Activated B cell treated with CpG ODN at 0.5 μM for 24 hours (primary cell): ENCODE measurements at regions not wholly inside any gene's neighbourhood (a gene's known extent, or its start where the extent isn't known, plus 50 kb on each side); places are given as distances from the start of the nearest gene placed in this dataset.

Experiments used
- ATAC-seq: fragments of 200-7000 bp; cut with Tn5 transposase; one replicate; pipeline ENCODE4 v1.10.0; 2021; ENCODE audit warnings: low read depth, mild to moderate bottlenecking, moderate library complexity
- CTCF ChIA-PET: fragments of 350-600 bp; sonication (Branson Sonifier 250); formaldehyde crosslinking; loops from one replicate; lab custom pipeline; 2021; ENCODE audit warnings: antibody characterized with exemption; lab: Charles Lee
- POLR2A ChIA-PET: fragments of 350-600 bp; sonication (Branson Sonifier 250); formaldehyde crosslinking; loops from one replicate; lab custom pipeline; 2021; ENCODE audit warnings: antibody characterized with exemption; lab: Charles Lee
- DNase-seq: peaks from one replicate; pipeline ENCODE4 v3.0.0; 2022
- H3K27ac Mint-ChIP-seq: one replicate; pipeline ENCODE4 v1.8.0; 2020; ENCODE audit warnings: mixed read lengths
- H3K27me3 Mint-ChIP-seq: one replicate; pipeline ENCODE4 v1.8.0; 2021; ENCODE audit warnings: mixed read lengths
- H3K36me3 Mint-ChIP-seq: one replicate; pipeline ENCODE4 v1.8.0; 2021; ENCODE audit warnings: low read depth, mixed read lengths
- H3K4me1 Mint-ChIP-seq: one replicate; pipeline ENCODE4 v1.8.0; 2021; ENCODE audit warnings: mixed read lengths
- H3K4me3 Mint-ChIP-seq: one replicate; pipeline ENCODE4 v1.8.0; 2020; ENCODE audit warnings: mild to moderate bottlenecking, mixed read lengths
- H3K9me3 Mint-ChIP-seq: one replicate; pipeline ENCODE4 v1.8.0; 2020; ENCODE audit warnings: mixed read lengths
- CTCF ChIP-seq: fragments of 200-600 bp; IDR thresholded peaks from one replicate; pipeline ENCODE4 v1.8.0; 2022; ENCODE audit warnings: antibody characterized with exemption, mild to moderate bottlenecking
- intact Hi-C: fragments of 100-400 bp; cut with micrococcal nuclease; formaldehyde crosslinking; loops from one replicate; pipeline ENCODE4 v1.15.1; 2024

- Mint-ChIP-seq H3K4me1 (no peaks in the 10 kb centered on the region), H3K9me3 (peaks cover 13% of the 10 kb centered on the region), H3K36me3 (no peaks in the 10 kb centered on the region)
Measured at GRCh38 chr12:114616081-114616480, 67.9 kb downstream of the TBX3 start.

GRCh38 chr12:114614040-114614439, 69.9 kb downstream of the TBX3 start:
- ChIA-PET POLR2A (no interaction called here), CTCF (no interaction called here)
- Mint-ChIP-seq H3K9me3 (peaks cover 13% of the 10 kb centered on the region), H3K36me3 (no peaks in the 10 kb centered on the region), H3K27ac (no peak overlapping the region), H3K4me1 (no peaks in the 10 kb centered on the region), H3K27me3 (peaks cover 6% of the 10 kb centered on the region), H3K4me3 (no peak overlapping the region)
- no peak for TF ChIP-seq CTCF
- intact Hi-C loops: no loop called here
- no peak for DNase-seq
- ATAC-seq: no peak

More at GRCh38 chr12:114616081-114616480, 67.9 kb downstream of the TBX3 start:
- POLR2A ChIA-PET: no interaction called here
- peaks cover 6% of the 10 kb centered on the region for H3K27me3 Mint-ChIP-seq
- no peak overlapping the region for H3K27ac Mint-ChIP-seq
- no peak for ATAC-seq
- no peak for DNase-seq
- TF ChIP-seq CTCF: no peak
- intact Hi-C loops: no loop called here
- H3K4me3 Mint-ChIP-seq: no peak overlapping the region
- CTCF ChIA-PET: no interaction called here

- intact Hi-C loops: no loop called here
- TF ChIP-seq CTCF: no peak
- Mint-ChIP-seq H3K4me1 (no peaks in the 10 kb centered on the region), H3K4me3 (no peak overlapping the region), H3K9me3 (peaks cover 7% of the 10 kb centered on the region), H3K36me3 (no peaks in the 10 kb centered on the region), H3K27me3 (peaks cover 6% of the 10 kb centered on the region), H3K27ac (no peak overlapping the region)
- no peak for ATAC-seq
- POLR2A ChIA-PET: no interaction called here
- no peak for DNase-seq
- CTCF ChIA-PET: no interaction called here
Measured at GRCh38 chr12:114612062-114612461, 71.9 kb downstream of the TBX3 start.

- ChIA-PET POLR2A (no interaction called here), CTCF (no interaction called here)
- no peaks in the 10 kb centered on the region for H3K4me1 Mint-ChIP-seq
- no peak for TF ChIP-seq CTCF
- intact Hi-C loops: no loop called here
- H3K36me3 Mint-ChIP-seq: no peaks in the 10 kb centered on the region
- no peak for ATAC-seq
- no peak overlapping the region for H3K4me3 Mint-ChIP-seq
- no peak overlapping the region for H3K27ac Mint-ChIP-seq
- peaks cover 6% of the 10 kb centered on the region for H3K27me3 Mint-ChIP-seq
- peaks cover 7% of the 10 kb centered on the region for H3K9me3 Mint-ChIP-seq
- DNase-seq: no peak
Measured at GRCh38 chr12:114611145-114612018, 72.6 kb downstream of the TBX3 start.

GRCh38 chr12:114608509-114608908, 75.5 kb downstream of the TBX3 start:
- no peak for ATAC-seq
- Mint-ChIP-seq H3K9me3 (no peaks in the 10 kb centered on the region), H3K27ac (no peak overlapping the region), H3K27me3 (peaks cover 7% of the 10 kb centered on the region), H3K36me3 (no peaks in the 10 kb centered on the region), H3K4me1 (no peaks in the 10 kb centered on the region), H3K4me3 (no peak overlapping the region)
- ChIA-PET POLR2A (no interaction called here), CTCF (no interaction called here)
- TF ChIP-seq CTCF: no peak
- no peak for DNase-seq
- intact Hi-C loops: no loop called here
